ENCODE measurements at regions not wholly inside any gene's neighbourhood (a gene's known extent, or its start where the extent isn't known, plus 50 kb on each side); places are given as distances from the start of the nearest gene placed in this dataset.
A peak's percentile ranks its signal among the peaks of the same experiment; 100 is the strongest.

- in situ Hi-C loops (cut with MboI; ENCODE audit: low pct_ligation_motif_present in 1 of 4, low pct_unique_long_range_greater_than_20kb in 1 of 4, low sequenced_read_pairs in 3 of 4) (no loop called here), intact Hi-C loops (cut with DNase I; ENCODE audit: low total_unique reads) (no loop called here)
- Histone ChIP-seq H3K36me3 (no peaks in the 10 kb centered on the region), H3K27ac (no peak overlapping the region), H3K4me1 (peaks cover 0 to 28% (median 10%) of the 10 kb centered on the region in 4 donors), H3K27me3 (no peaks in the 10 kb centered on the region), H3K9me3 (no peaks in the 10 kb centered on the region), H3K4me3 (no peak overlapping the region)
- no peak for TF ChIP-seq POLR2AphosphoS5 (IDR thresholded peaks at IDR 0.05)
- TF ChIP-seq CTCF (IDR thresholded peaks at IDR 0.05), result no peak
- WGBS, 2 donors (ENCODE audit: low coverage in 1 of 2), result 86 to 88% methylated on average over 4 of the region's 4 CpGs
- no peak for DNase-seq
These were observed 132.5 kb upstream of the THBS1 start for GRCh38 chr15:39448409-39448808.

- H3K4me1 ChIP-seq, result peaks cover 9 to 55% (median 25%) of the 10 kb centered on the region in 4 donors
- no peak for TF ChIP-seq POLR2A (IDR thresholded peaks at IDR 0.05)
- H3K27ac ChIP-seq, result peak overlapping the region in 3 of 4 donors; percentile 3 to 42 (median 27)
- in situ Hi-C loops (cut with MboI; ENCODE audit: low pct_ligation_motif_present in 1 of 4, low pct_unique_long_range_greater_than_20kb in 1 of 4, low sequenced_read_pairs in 3 of 4), result no loop called here
- H3K27me3 ChIP-seq, result no peaks in the 10 kb centered on the region
- DNase-seq, result peak; percentile 61
- no peaks in the 10 kb centered on the region for H3K36me3 ChIP-seq
- H3K9me3 ChIP-seq, result no peaks in the 10 kb centered on the region
- 30 to 45% methylated on average over 1 of the region's 1 CpG for WGBS, 2 donors (ENCODE audit: low coverage in 1 of 2)
- no peak overlapping the region for H3K4me3 ChIP-seq
- intact Hi-C loops (cut with DNase I; ENCODE audit: low total_unique reads), result no loop called here
These were observed 129.7 kb upstream of the THBS1 start for GRCh38 chr15:39451121-39451688.

- intact Hi-C loops (cut with DNase I; ENCODE audit: low total_unique reads) (no loop called here), in situ Hi-C loops (cut with MboI; ENCODE audit: low pct_ligation_motif_present in 1 of 4, low pct_unique_long_range_greater_than_20kb in 1 of 4, low sequenced_read_pairs in 3 of 4) (no loop called here)
- 8 to 33% methylated on average over 6 to 7 of the region's 7 CpGs for WGBS, 2 donors (ENCODE audit: low coverage in 1 of 2)
These were observed 129.0 kb upstream of the THBS1 start for GRCh38 chr15:39451871-39452270.

GRCh38 chr15:39453620-39454019, 127.3 kb upstream of the THBS1 start:
- Histone ChIP-seq H3K27me3 (no peaks in the 10 kb centered on the region), H3K9me3 (no peaks in the 10 kb centered on the region), H3K36me3 (no peaks in the 10 kb centered on the region), H3K4me1 (peaks cover 9 to 55% (median 26%) of the 10 kb centered on the region in 4 donors), H3K4me3 (no peak overlapping the region), H3K27ac (peak overlapping the region in 2 of 4 donors; percentile 47 to 50)
- intact Hi-C loops (cut with DNase I; ENCODE audit: low total_unique reads), result no loop called here
- in situ Hi-C loops (cut with MboI; ENCODE audit: low pct_ligation_motif_present in 1 of 4, low pct_unique_long_range_greater_than_20kb in 1 of 4, low sequenced_read_pairs in 3 of 4), result no loop called here
- TF ChIP-seq POLR2AphosphoS5 (IDR thresholded peaks at IDR 0.05), result no peak
- TF ChIP-seq EP300 (IDR thresholded peaks at IDR 0.05; ENCODE audit: low read depth), result peak; percentile 83
- WGBS, 2 donors (ENCODE audit: low coverage in 1 of 2), result 6 to 18% methylated on average over 4 of the region's 4 CpGs
- no peak for DNase-seq

More at GRCh38 chr15:39451871-39452270, 129.0 kb upstream of the THBS1 start:
- no peak for TF ChIP-seq POLR2A (IDR thresholded peaks at IDR 0.05)
- TF ChIP-seq CTCF (IDR thresholded peaks at IDR 0.05), result no peak
- TF ChIP-seq EP300 (IDR thresholded peaks at IDR 0.05; ENCODE audit: low read depth), result no peak
- no peak for TF ChIP-seq POLR2AphosphoS5 (IDR thresholded peaks at IDR 0.05)
- peak overlapping the region in 3 of 4 donors; percentile 13 to 42 (median 18) for H3K27ac ChIP-seq
- no peaks in the 10 kb centered on the region for H3K36me3 ChIP-seq
- H3K27me3 ChIP-seq, result no peaks in the 10 kb centered on the region
- H3K4me1 ChIP-seq, result peaks cover 9 to 55% (median 26%) of the 10 kb centered on the region in 4 donors
- DNase-seq, result no peak
- no peak overlapping the region for H3K4me3 ChIP-seq
- H3K9me3 ChIP-seq, result no peaks in the 10 kb centered on the region

- Histone ChIP-seq H3K4me3 (no peak overlapping the region), H3K27ac (peak overlapping the region in 3 of 4 donors; percentile 4 to 39 (median 15)), H3K36me3 (no peaks in the 10 kb centered on the region), H3K27me3 (no peaks in the 10 kb centered on the region), H3K4me1 (peaks cover 9 to 55% (median 26%) of the 10 kb centered on the region in 4 donors), H3K9me3 (no peaks in the 10 kb centered on the region)
- no peak for DNase-seq
- TF ChIP-seq CTCF (IDR thresholded peaks at IDR 0.05) (no peak), POLR2AphosphoS5 (IDR thresholded peaks at IDR 0.05) (no peak), POLR2A (IDR thresholded peaks at IDR 0.05) (no peak), EP300 (IDR thresholded peaks at IDR 0.05; ENCODE audit: low read depth) (peak; percentile 46)
- in situ Hi-C loops (cut with MboI; ENCODE audit: low pct_ligation_motif_present in 1 of 4, low pct_unique_long_range_greater_than_20kb in 1 of 4, low sequenced_read_pairs in 3 of 4), result no loop called here
- 72 to 76% methylated on average over 3 to 5 of the region's 5 CpGs for WGBS, 2 donors (ENCODE audit: low coverage in 1 of 2)
- intact Hi-C loops (cut with DNase I; ENCODE audit: low total_unique reads), result no loop called here
These were observed 126.5 kb upstream of the THBS1 start for GRCh38 chr15:39454189-39454986.

Data from transverse colon (tissue), 4 donors.